Mucosa of stomach (tissue), 1 donor: ENCODE measurements at regions not wholly inside any gene's neighbourhood (a gene's known extent, or its start where the extent isn't known, plus 50 kb on each side); places are given as distances from the start of the nearest gene placed in this dataset.

ENCODE experiments used
- H3K27me3 ChIP-seq: one replicate; pipeline ENCODE4 v1.7.0; 2013; ENCODE audit warnings: mild to moderate bottlenecking, low read length; ENCODE audit not compliant: control insufficient read depth, insufficient read depth
- H3K36me3 ChIP-seq: one replicate; pipeline ENCODE4 v1.7.0; 2013; ENCODE audit warnings: low read length; ENCODE audit not compliant: control insufficient read depth, insufficient read depth
- H3K4me1 ChIP-seq: one replicate; pipeline ENCODE4 v1.7.0; 2013; ENCODE audit warnings: mild to moderate bottlenecking, low read length; ENCODE audit not compliant: control insufficient read depth, insufficient read depth
- H3K4me3 ChIP-seq: one replicate; pipeline ENCODE4 v1.7.0; 2013; ENCODE audit warnings: low read length
- H3K9ac ChIP-seq: one replicate; pipeline ENCODE4 v1.7.0; 2013; ENCODE audit warnings: mild to moderate bottlenecking, low read length, moderate library complexity
- H3K9me3 ChIP-seq: one replicate; pipeline ENCODE4 v1.7.0; 2013; ENCODE audit warnings: mild to moderate bottlenecking, low read length, moderate library complexity; ENCODE audit not compliant: control insufficient read depth
- donor health status: Pancreatic carcinoma.

- no peaks in the 10 kb centered on the region for H3K36me3 ChIP-seq
- peaks cover 27% of the 10 kb centered on the region for H3K4me1 ChIP-seq
- H3K4me3 ChIP-seq = no peak overlapping the region
- H3K27me3 ChIP-seq = no peaks in the 10 kb centered on the region
- no peaks in the 10 kb centered on the region for H3K9me3 ChIP-seq
- no peak overlapping the region for H3K9ac ChIP-seq
Measured at GRCh38 chr5:173775261-173776197, 112.6 kb upstream of the CPEB4 start.

- H3K9me3 ChIP-seq = no peaks in the 10 kb centered on the region
- no peak overlapping the region for H3K4me3 ChIP-seq
- H3K4me1 ChIP-seq = peaks cover 22% of the 10 kb centered on the region
- H3K9ac ChIP-seq = no peak overlapping the region
- H3K36me3 ChIP-seq = no peaks in the 10 kb centered on the region
- no peaks in the 10 kb centered on the region for H3K27me3 ChIP-seq
Measured at GRCh38 chr5:173777149-173777548, 111.0 kb upstream of the CPEB4 start.

GRCh38 chr5:173777674-173778073, 110.5 kb upstream of the CPEB4 start:
- H3K4me1 ChIP-seq = peaks cover 22% of the 10 kb centered on the region
- H3K36me3 ChIP-seq = no peaks in the 10 kb centered on the region
- no peaks in the 10 kb centered on the region for H3K9me3 ChIP-seq

GRCh38 chr5:173778152-173778782, 109.9 kb upstream of the CPEB4 start:
- Histone ChIP-seq H3K36me3 (no peaks in the 10 kb centered on the region), H3K27me3 (no peaks in the 10 kb centered on the region), H3K4me3 (no peak overlapping the region), H3K9me3 (no peaks in the 10 kb centered on the region), H3K4me1 (peaks cover 28% of the 10 kb centered on the region), H3K9ac (no peak overlapping the region)

More at GRCh38 chr5:173777674-173778073, 110.5 kb upstream of the CPEB4 start:
- Histone ChIP-seq H3K27me3 (no peaks in the 10 kb centered on the region), H3K4me3 (no peak overlapping the region), H3K9ac (no peak overlapping the region)

GRCh38 chr5:173778784-173779304, 109.3 kb upstream of the CPEB4 start:
- H3K4me1 ChIP-seq = peaks cover 33% of the 10 kb centered on the region
- no peaks in the 10 kb centered on the region for H3K9me3 ChIP-seq
- no peaks in the 10 kb centered on the region for H3K27me3 ChIP-seq
- no peaks in the 10 kb centered on the region for H3K36me3 ChIP-seq
- no peak overlapping the region for H3K9ac ChIP-seq
- H3K4me3 ChIP-seq = no peak overlapping the region

- H3K36me3 ChIP-seq = no peaks in the 10 kb centered on the region
- peaks cover 33% of the 10 kb centered on the region for H3K4me1 ChIP-seq
- H3K9ac ChIP-seq = no peak overlapping the region
- no peak overlapping the region for H3K4me3 ChIP-seq
- no peaks in the 10 kb centered on the region for H3K27me3 ChIP-seq
- H3K9me3 ChIP-seq = no peaks in the 10 kb centered on the region
Measured at GRCh38 chr5:173780235-173781234, 107.6 kb upstream of the CPEB4 start.

GRCh38 chr5:173781432-173781815, 106.7 kb upstream of the CPEB4 start:
- no peaks in the 10 kb centered on the region for H3K27me3 ChIP-seq
- H3K9me3 ChIP-seq = no peaks in the 10 kb centered on the region
- peaks cover 38% of the 10 kb centered on the region for H3K4me1 ChIP-seq
- H3K9ac ChIP-seq = no peak overlapping the region
- H3K4me3 ChIP-seq = no peak overlapping the region
- H3K36me3 ChIP-seq = no peaks in the 10 kb centered on the region

GRCh38 chr5:173781816-173782670, 106.1 kb upstream of the CPEB4 start:
- Histone ChIP-seq H3K4me3 (no peak overlapping the region), H3K9ac (no peak overlapping the region), H3K9me3 (no peaks in the 10 kb centered on the region), H3K36me3 (no peaks in the 10 kb centered on the region), H3K4me1 (peaks cover 42% of the 10 kb centered on the region), H3K27me3 (no peaks in the 10 kb centered on the region)

GRCh38 chr5:173782671-173783101, 105.5 kb upstream of the CPEB4 start:
- no peaks in the 10 kb centered on the region for H3K27me3 ChIP-seq

GRCh38 chr5:173783371-173783770, 104.8 kb upstream of the CPEB4 start:
- no peaks in the 10 kb centered on the region for H3K36me3 ChIP-seq
- no peaks in the 10 kb centered on the region for H3K9me3 ChIP-seq
- H3K4me1 ChIP-seq = peaks cover 39% of the 10 kb centered on the region
- H3K27me3 ChIP-seq = no peaks in the 10 kb centered on the region
- H3K9ac ChIP-seq = no peak overlapping the region
- no peak overlapping the region for H3K4me3 ChIP-seq

More at GRCh38 chr5:173782671-173783101, 105.5 kb upstream of the CPEB4 start:
- H3K9ac ChIP-seq = no peak overlapping the region
- no peak overlapping the region for H3K4me3 ChIP-seq
- peaks cover 42% of the 10 kb centered on the region for H3K4me1 ChIP-seq
- no peaks in the 10 kb centered on the region for H3K9me3 ChIP-seq
- H3K36me3 ChIP-seq = no peaks in the 10 kb centered on the region

GRCh38 chr5:173785400-173785799, 102.7 kb upstream of the CPEB4 start:
- Histone ChIP-seq H3K4me1 (peaks cover 42% of the 10 kb centered on the region), H3K9me3 (no peaks in the 10 kb centered on the region), H3K27me3 (no peaks in the 10 kb centered on the region), H3K36me3 (no peaks in the 10 kb centered on the region), H3K4me3 (no peak overlapping the region), H3K9ac (no peak overlapping the region)
